Keratinocyte (primary cell): ENCODE measurements at regions not wholly inside any gene's neighbourhood (a gene's known extent, or its start where the extent isn't known, plus 50 kb on each side); places are given as distances from the start of the nearest gene placed in this dataset.

ENCODE experiments used
- DNase-seq: peaks from one replicate; pipeline ENCODE4 v3.0.0-alpha.2; 2011; ENCODE audit warnings: low read depth, missing footprints, low spot score
- FAIRE-seq: peaks from 2 replicates; lab custom pipeline; 2011; peaks lifted over from hg19 to GRCh38; lab: Jason Lieb, UNC
- H2AFZ ChIP-seq: 2 replicates; pipeline ENCODE4 v1.6.0; 2012; ENCODE audit warnings: low read length, control low read depth, inconsistent platforms; ENCODE audit not compliant: control insufficient read depth
- H3K27ac ChIP-seq: 2 replicates; pipeline ENCODE4 v1.5.1; 2011; ENCODE audit warnings: low read length; ENCODE audit not compliant: control insufficient read depth, insufficient read depth
- H3K27me3 ChIP-seq: 3 replicates; pipeline ENCODE4 v1.6.0; 2011; ENCODE audit warnings: low read length; ENCODE audit not compliant: control insufficient read depth, insufficient read depth; ENCODE audit errors: extremely low read depth
- H3K36me3 ChIP-seq, 2 experiments: 2 replicates in 1 of 2; 3 replicates in 1 of 2; pipeline ENCODE4 v1.5.1; 2011; ENCODE audit warnings: low read length in 2 of 2, mild to moderate bottlenecking in 1 of 2; ENCODE audit not compliant: control insufficient read depth in 2 of 2, insufficient read depth in 2 of 2; ENCODE audit errors: extremely low read depth in 1 of 2
- H3K4me1 ChIP-seq: 3 replicates; pipeline ENCODE4 v1.5.1; 2011; ENCODE audit warnings: low read length; ENCODE audit not compliant: control insufficient read depth, insufficient read depth; ENCODE audit errors: extremely low read depth
- H3K4me2 ChIP-seq: 3 replicates; pipeline ENCODE4 v1.6.0; 2011; ENCODE audit warnings: low read depth, low read length; ENCODE audit not compliant: control insufficient read depth, insufficient read depth; ENCODE audit errors: extremely low read depth
- H3K4me3 ChIP-seq, 3 experiments: fragments of 200-600 bp in 1 of 3; sonication (generic) in 1 of 3; 2 replicates in 2 of 3; 3 replicates in 1 of 3; pipeline ENCODE4 v1.5.1; 2011 to 2016; ENCODE audit warnings: low read length in 3 of 3, mild to moderate bottlenecking in 3 of 3, control low read depth in 2 of 3, inconsistent platforms in 1 of 3, low read depth in 1 of 3, mixed read lengths in 1 of 3, mixed run types in 1 of 3, moderate library complexity in 1 of 3; ENCODE audit not compliant: control insufficient read depth in 2 of 3, insufficient read depth in 2 of 3; ENCODE audit errors: extremely low read depth in 1 of 3
- H3K79me2 ChIP-seq: 2 replicates; pipeline ENCODE4 v1.6.0; 2012; ENCODE audit warnings: low read length; ENCODE audit not compliant: control insufficient read depth, insufficient read depth
- H3K9ac ChIP-seq: 3 replicates; pipeline ENCODE4 v1.6.0; 2011; ENCODE audit warnings: low read length; ENCODE audit not compliant: control insufficient read depth, insufficient read depth; ENCODE audit errors: extremely low read depth
- H3K9me1 ChIP-seq: 3 replicates; pipeline ENCODE4 v1.6.0; 2011; ENCODE audit warnings: low read length; ENCODE audit not compliant: control insufficient read depth, insufficient read depth; ENCODE audit errors: extremely low read depth
- H3K9me3 ChIP-seq: 2 replicates; pipeline ENCODE4 v1.5.1; 2012; ENCODE audit warnings: low read depth, low read length; ENCODE audit not compliant: control insufficient read depth
- H4K20me1 ChIP-seq: 3 replicates; pipeline ENCODE4 v1.6.0; 2011; ENCODE audit warnings: low read length; ENCODE audit not compliant: control insufficient read depth, insufficient read depth; ENCODE audit errors: extremely low read depth
- EZH2 ChIP-seq: IDR thresholded peaks from one replicate; pipeline ENCODE4 v1.6.1; 2012; ENCODE audit warnings: inconsistent platforms, mild to moderate bottlenecking, low read length, moderate library complexity
- dilution Hi-C: fragments of 300-500 bp; cut with MboI; formaldehyde crosslinking; loops from one replicate; pipeline ENCODE4 v1.7.0; 2020; ENCODE audit warnings: low sequenced_read_pairs; ENCODE audit not compliant: extremely low pct_ligation_motif_present
- TF ChIP-seq, protein P1 (sequence below), 3 experiments: IDR thresholded peaks in 1 of 3; conservative IDR thresholded peaks in 1 of 3; optimal IDR thresholded peaks in 1 of 3; 2 replicates in 2 of 3; 3 replicates in 1 of 3; pipeline versions ENCODE3 to v1.5.1; 2011; ENCODE audit warnings: low read length in 3 of 3, mild to moderate bottlenecking in 3 of 3, moderate library complexity in 2 of 3, control low read depth in 1 of 3, inconsistent platforms in 1 of 3; ENCODE audit not compliant: insufficient read depth in 2 of 3; ENCODE audit errors: extremely low read depth in 1 of 3

DNA sequence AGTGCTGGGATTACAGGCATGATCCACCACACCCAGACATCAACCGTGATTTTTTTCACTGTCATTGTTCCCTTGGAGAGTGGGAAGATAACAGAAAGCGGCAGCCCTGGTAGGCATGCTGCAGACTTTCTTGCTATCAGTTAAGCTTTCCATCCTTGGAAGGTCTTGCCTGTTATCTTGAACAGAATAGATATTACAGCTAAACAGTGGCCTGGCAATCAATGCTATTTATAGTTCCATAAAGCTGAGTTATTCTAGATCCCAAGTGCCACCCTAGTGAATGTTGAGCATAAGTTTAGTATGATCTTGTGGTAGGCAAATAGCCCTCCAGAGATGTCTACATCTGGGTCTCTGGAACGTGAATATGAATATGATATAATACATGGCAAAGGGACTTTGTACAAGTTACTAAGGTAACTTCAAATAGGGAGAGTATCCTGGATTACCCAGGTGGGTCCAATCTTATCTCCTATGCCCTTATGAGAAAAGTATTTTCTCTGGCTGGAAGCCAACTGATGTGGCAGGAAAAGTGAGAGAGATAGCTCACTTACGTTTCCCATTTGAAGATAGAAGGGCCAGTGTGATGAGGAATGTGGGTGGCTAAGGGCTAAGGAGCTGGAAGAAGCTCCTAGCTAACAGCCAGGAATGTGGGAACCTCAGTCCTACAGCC, 609.1 kb upstream of the IGFBP3 start:
- no peak for TF ChIP-seq EZH2
- TF ChIP-seq, protein P1, sequence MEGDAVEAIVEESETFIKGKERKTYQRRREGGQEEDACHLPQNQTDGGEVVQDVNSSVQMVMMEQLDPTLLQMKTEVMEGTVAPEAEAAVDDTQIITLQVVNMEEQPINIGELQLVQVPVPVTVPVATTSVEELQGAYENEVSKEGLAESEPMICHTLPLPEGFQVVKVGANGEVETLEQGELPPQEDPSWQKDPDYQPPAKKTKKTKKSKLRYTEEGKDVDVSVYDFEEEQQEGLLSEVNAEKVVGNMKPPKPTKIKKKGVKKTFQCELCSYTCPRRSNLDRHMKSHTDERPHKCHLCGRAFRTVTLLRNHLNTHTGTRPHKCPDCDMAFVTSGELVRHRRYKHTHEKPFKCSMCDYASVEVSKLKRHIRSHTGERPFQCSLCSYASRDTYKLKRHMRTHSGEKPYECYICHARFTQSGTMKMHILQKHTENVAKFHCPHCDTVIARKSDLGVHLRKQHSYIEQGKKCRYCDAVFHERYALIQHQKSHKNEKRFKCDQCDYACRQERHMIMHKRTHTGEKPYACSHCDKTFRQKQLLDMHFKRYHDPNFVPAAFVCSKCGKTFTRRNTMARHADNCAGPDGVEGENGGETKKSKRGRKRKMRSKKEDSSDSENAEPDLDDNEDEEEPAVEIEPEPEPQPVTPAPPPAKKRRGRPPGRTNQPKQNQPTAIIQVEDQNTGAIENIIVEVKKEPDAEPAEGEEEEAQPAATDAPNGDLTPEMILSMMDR (optimal IDR thresholded peaks at IDR 0.05 in 1 of 3, IDR thresholded peaks at IDR 0.05 in 1 of 3, conservative IDR thresholded peaks at IDR 0.05 in 1 of 3; ENCODE audit: extremely low read depth in 1 of 3, insufficient read depth in 2 of 3, low read length in 3 of 3) = no peak
- DNase-seq = no peak
- H3K9me3 ChIP-seq = no peaks in the 10 kb centered on the region
- no peak overlapping the region for H3K27ac ChIP-seq
- dilution Hi-C loops = no loop called here
- no peaks in the 10 kb centered on the region for H3K4me1 ChIP-seq
- H3K36me3 ChIP-seq = no peaks in the 10 kb centered on the region
- no peak overlapping the region for H3K4me3 ChIP-seq
- FAIRE-seq = no peak
- H3K79me2 ChIP-seq = no peaks in the 10 kb centered on the region
- no peak overlapping the region for H3K9ac ChIP-seq
- H3K9me1 ChIP-seq = no peaks in the 10 kb centered on the region
- no peaks in the 10 kb centered on the region for H3K27me3 ChIP-seq
- no peak overlapping the region for H3K4me2 ChIP-seq
- no peak overlapping the region for H2AFZ ChIP-seq
- no peaks in the 10 kb centered on the region for H4K20me1 ChIP-seq

GRCh38 chr7:46527360-46527759, 606.3 kb upstream of the IGFBP3 start:
- FAIRE-seq (no peak), DNase-seq (no peak)
- no peak overlapping the region for H2AFZ ChIP-seq
- H3K9ac ChIP-seq = no peak overlapping the region
- H3K27me3 ChIP-seq = no peaks in the 10 kb centered on the region
- no peaks in the 10 kb centered on the region for H3K9me1 ChIP-seq
- no peaks in the 10 kb centered on the region for H4K20me1 ChIP-seq
- H3K4me2 ChIP-seq = no peak overlapping the region
- no peak for TF ChIP-seq EZH2
- TF ChIP-seq, protein P1 (optimal IDR thresholded peaks at IDR 0.05 in 1 of 3, IDR thresholded peaks at IDR 0.05 in 1 of 3, conservative IDR thresholded peaks at IDR 0.05 in 1 of 3; ENCODE audit: extremely low read depth in 1 of 3, insufficient read depth in 2 of 3, low read length in 3 of 3) = no peak
- no peaks in the 10 kb centered on the region for H3K36me3 ChIP-seq
- H3K4me1 ChIP-seq = no peaks in the 10 kb centered on the region
- no peaks in the 10 kb centered on the region for H3K9me3 ChIP-seq
- dilution Hi-C loops = no loop called here
- H3K27ac ChIP-seq = no peak overlapping the region
- H3K4me3 ChIP-seq = no peak overlapping the region
- no peaks in the 10 kb centered on the region for H3K79me2 ChIP-seq
